GM23338 (cell line): ENCODE measurements at regions not wholly inside any gene's neighbourhood (a gene's known extent, or its start where the extent isn't known, plus 50 kb on each side); places are given as distances from the start of the nearest gene placed in this dataset.

ENCODE experiments used
- ATAC-seq: fragments of 200-7000 bp; cut with Tn5 transposase; 3 replicates; pipeline ENCODE4 v1.9.1; 2020
- DNase-seq: peaks from one replicate; pipeline ENCODE4 v3.0.0-alpha.2; 2015; ENCODE audit warnings: low spot score
- H2AFZ ChIP-seq: fragments of 200-600 bp; sonication (generic); 2 replicates; pipeline ENCODE4 v1.8.0; 2016; ENCODE audit warnings: antibody characterized with exemption, mild to moderate bottlenecking, moderate library complexity
- H3F3A ChIP-seq: fragments of 200-600 bp; sonication (generic); replicated peaks from 2 replicates; pipeline ENCODE4 v1.8.0; 2017; ENCODE audit warnings: antibody characterized with exemption, mixed run types, low read depth
- H3K27ac ChIP-seq: fragments of 200-600 bp; sonication (generic); 2 replicates; pipeline ENCODE4 v1.6.1; 2016; ENCODE audit warnings: low read depth
- H3K27me3 ChIP-seq: fragments of 200-600 bp; sonication (generic); 2 replicates; pipeline ENCODE4 v1.8.0; 2016; ENCODE audit warnings: mild to moderate bottlenecking, mixed run types, moderate library complexity; ENCODE audit not compliant: insufficient read depth
- H3K36me3 ChIP-seq: fragments of 200-600 bp; sonication (generic); 2 replicates; pipeline ENCODE4 v1.8.0; 2016; ENCODE audit warnings: mild to moderate bottlenecking; ENCODE audit not compliant: insufficient read depth
- H3K4me1 ChIP-seq: fragments of 200-600 bp; sonication (generic); 2 replicates; pipeline ENCODE4 v1.8.0; 2016; ENCODE audit warnings: mild to moderate bottlenecking, moderate library complexity; ENCODE audit not compliant: insufficient read depth
- H3K4me2 ChIP-seq: fragments of 200-600 bp; sonication (generic); 2 replicates; pipeline ENCODE4 v1.7.1; 2017; ENCODE audit warnings: mixed run types
- H3K4me3 ChIP-seq: fragments of 200-600 bp; sonication (generic); 2 replicates; pipeline ENCODE4 v1.6.1; 2016; ENCODE audit warnings: mixed run types
- H3K79me2 ChIP-seq: fragments of 200-600 bp; sonication (generic); replicated peaks from 2 replicates; pipeline ENCODE4 v1.8.0; 2017; ENCODE audit warnings: mild to moderate bottlenecking; ENCODE audit not compliant: insufficient read depth
- H3K9me2 ChIP-seq: fragments of 200-600 bp; sonication (generic); 2 replicates; pipeline ENCODE4 v1.8.0; 2017; ENCODE audit not compliant: insufficient read depth
- H4K20me1 ChIP-seq: fragments of 200-600 bp; sonication (generic); replicated peaks from 2 replicates; pipeline ENCODE4 v1.8.0; 2017; ENCODE audit warnings: mild to moderate bottlenecking; ENCODE audit not compliant: insufficient read depth
- H3K27ac Mint-ChIP-seq: 2 replicates; pipeline ENCODE4 v1.8.0; 2020; ENCODE audit warnings: inconsistent platforms, mild to moderate bottlenecking, moderate library complexity, mixed read lengths
- H3K27me3 Mint-ChIP-seq: 3 replicates; pipeline ENCODE4 v1.8.0; 2022; ENCODE audit warnings: low read depth, mild to moderate bottlenecking, moderate library complexity, mixed read lengths, inconsistent platforms; ENCODE audit not compliant: insufficient read depth, poor library complexity
- H3K36me3 Mint-ChIP-seq: 3 replicates; pipeline ENCODE4 v1.8.0; 2021; ENCODE audit warnings: low read depth, mild to moderate bottlenecking, inconsistent platforms, moderate library complexity, mixed read lengths
- H3K4me1 Mint-ChIP-seq: 3 replicates; pipeline ENCODE4 v1.8.0; 2020; ENCODE audit warnings: mild to moderate bottlenecking, inconsistent platforms, mixed read lengths
- H3K4me3 Mint-ChIP-seq: 3 replicates; pipeline ENCODE4 v1.8.0; 2021; ENCODE audit warnings: moderate library complexity, mild to moderate bottlenecking, inconsistent platforms, mixed read lengths
- H3K9me3 Mint-ChIP-seq: 3 replicates; pipeline ENCODE4 v1.8.0; 2020; ENCODE audit warnings: moderate library complexity, mild to moderate bottlenecking, inconsistent platforms, mixed read lengths
- CREB1 ChIP-seq: fragments of 250-450 bp; sonication (Bioruptor Pico); IDR thresholded peaks from 2 replicates; pipeline ENCODE4 v1.5.0; 2020; ENCODE audit warnings: low read depth, mild to moderate bottlenecking, moderate library complexity
- NANOG ChIP-seq: IDR thresholded peaks from 2 replicates; pipeline ENCODE4 v1.6.1; 2016; ENCODE audit warnings: antibody characterized with exemption, borderline replicate concordance
- ZNF114 ChIP-seq: fragments of 250-450 bp; sonication (Bioruptor Pico); IDR thresholded peaks from 2 replicates; pipeline ENCODE4 v1.5.0; 2020; ENCODE audit warnings: mild to moderate bottlenecking, moderate library complexity
- ZNF331 ChIP-seq: fragments of 250-450 bp; sonication (Bioruptor Pico); IDR thresholded peaks from 2 replicates; pipeline ENCODE4 v1.5.0; 2020; ENCODE audit warnings: low read depth, mild to moderate bottlenecking, moderate library complexity
- TF ChIP-seq, protein P1 (sequence below): IDR thresholded peaks from 2 replicates; pipeline ENCODE4 v1.6.1; 2016; ENCODE audit warnings: antibody characterized with exemption
- TF ChIP-seq, protein P2 (sequence below): IDR thresholded peaks from one replicate; pipeline ENCODE4 v1.6.1; 2018; ENCODE audit warnings: antibody characterized with exemption; ENCODE audit not compliant: unreplicated experiment

GRCh38 chr18:29226213-29226612 is 1049.3 kb upstream of the CDH2 start:
- peaks cover 16% of the 10 kb centered on the region; the same call in 2 of the 3 replicates for H3K36me3 Mint-ChIP-seq
- Histone ChIP-seq H3K4me1 (peaks cover 3% of the 10 kb centered on the region; the same call in 1 of the 2 replicates), H4K20me1 (no peaks in the 10 kb centered on the region), H3F3A (no peaks in the 10 kb centered on the region), H3K9me2 (no peaks in the 10 kb centered on the region), H3K36me3 (no peaks in the 10 kb centered on the region), H3K27me3 (no peaks in the 10 kb centered on the region), H3K4me2 (no peak overlapping the region), H3K27ac (no peak overlapping the region), H3K4me3 (no peak overlapping the region), H3K79me2 (no peaks in the 10 kb centered on the region), H2AFZ (no peak overlapping the region)
- DNase-seq (no peak), ATAC-seq (no peak)
- peaks cover 10% of the 10 kb centered on the region; the same call in 2 of the 3 replicates for H3K4me1 Mint-ChIP-seq
- no peak overlapping the region for H3K4me3 Mint-ChIP-seq
- TF ChIP-seq, protein P1, sequence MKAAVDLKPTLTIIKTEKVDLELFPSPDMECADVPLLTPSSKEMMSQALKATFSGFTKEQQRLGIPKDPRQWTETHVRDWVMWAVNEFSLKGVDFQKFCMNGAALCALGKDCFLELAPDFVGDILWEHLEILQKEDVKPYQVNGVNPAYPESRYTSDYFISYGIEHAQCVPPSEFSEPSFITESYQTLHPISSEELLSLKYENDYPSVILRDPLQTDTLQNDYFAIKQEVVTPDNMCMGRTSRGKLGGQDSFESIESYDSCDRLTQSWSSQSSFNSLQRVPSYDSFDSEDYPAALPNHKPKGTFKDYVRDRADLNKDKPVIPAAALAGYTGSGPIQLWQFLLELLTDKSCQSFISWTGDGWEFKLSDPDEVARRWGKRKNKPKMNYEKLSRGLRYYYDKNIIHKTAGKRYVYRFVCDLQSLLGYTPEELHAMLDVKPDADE = no peak
- H3K27me3 Mint-ChIP-seq = peaks cover 4% of the 10 kb centered on the region
- peaks cover 7% of the 10 kb centered on the region; the same call in 1 of the 3 replicates for H3K9me3 Mint-ChIP-seq
- H3K27ac Mint-ChIP-seq = no peak overlapping the region

DNA sequence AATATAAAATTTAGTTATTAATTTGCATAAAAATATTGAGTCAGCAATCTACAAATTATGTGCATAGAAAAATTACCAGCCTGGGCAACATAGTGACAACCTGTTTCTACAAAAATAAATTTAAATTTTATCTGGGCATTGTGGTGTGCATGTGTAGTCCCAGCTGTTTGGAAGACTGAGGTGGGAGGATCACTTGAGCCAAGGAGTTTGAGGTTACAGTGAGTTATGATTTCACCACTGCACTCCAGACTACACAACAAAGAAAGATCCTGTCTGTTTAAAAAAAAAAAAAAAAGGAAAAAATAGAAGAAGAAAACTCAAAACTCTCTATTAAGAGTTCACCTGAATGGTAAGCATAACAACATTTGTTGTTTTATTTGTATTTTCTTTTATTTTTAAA is 1048.4 kb upstream of the CDH2 start:
- Histone ChIP-seq H3K9me2 (no peaks in the 10 kb centered on the region), H3K27me3 (no peaks in the 10 kb centered on the region), H3K4me2 (no peak overlapping the region), H4K20me1 (no peaks in the 10 kb centered on the region), H3K79me2 (no peaks in the 10 kb centered on the region), H3K27ac (no peak overlapping the region), H2AFZ (no peak overlapping the region), H3F3A (no peaks in the 10 kb centered on the region), H3K4me3 (no peak overlapping the region), H3K4me1 (peaks cover 3% of the 10 kb centered on the region; the same call in 1 of the 2 replicates), H3K36me3 (no peaks in the 10 kb centered on the region)
- Mint-ChIP-seq H3K4me1 (peaks cover 10% of the 10 kb centered on the region; the same call in 2 of the 3 replicates), H3K27me3 (peaks cover 4% of the 10 kb centered on the region), H3K4me3 (no peak overlapping the region), H3K36me3 (peaks cover 13% of the 10 kb centered on the region; the same call in 2 of the 3 replicates), H3K27ac (no peak overlapping the region), H3K9me3 (peaks cover 6% of the 10 kb centered on the region; the same call in 2 of the 3 replicates)
- TF ChIP-seq ZNF114 (CRISPR knock-in tag) (no peak), CREB1 (CRISPR knock-in tag) (no peak), ZNF331 (CRISPR knock-in tag) (no peak), NANOG (no peak)
- TF ChIP-seq, protein P2, sequence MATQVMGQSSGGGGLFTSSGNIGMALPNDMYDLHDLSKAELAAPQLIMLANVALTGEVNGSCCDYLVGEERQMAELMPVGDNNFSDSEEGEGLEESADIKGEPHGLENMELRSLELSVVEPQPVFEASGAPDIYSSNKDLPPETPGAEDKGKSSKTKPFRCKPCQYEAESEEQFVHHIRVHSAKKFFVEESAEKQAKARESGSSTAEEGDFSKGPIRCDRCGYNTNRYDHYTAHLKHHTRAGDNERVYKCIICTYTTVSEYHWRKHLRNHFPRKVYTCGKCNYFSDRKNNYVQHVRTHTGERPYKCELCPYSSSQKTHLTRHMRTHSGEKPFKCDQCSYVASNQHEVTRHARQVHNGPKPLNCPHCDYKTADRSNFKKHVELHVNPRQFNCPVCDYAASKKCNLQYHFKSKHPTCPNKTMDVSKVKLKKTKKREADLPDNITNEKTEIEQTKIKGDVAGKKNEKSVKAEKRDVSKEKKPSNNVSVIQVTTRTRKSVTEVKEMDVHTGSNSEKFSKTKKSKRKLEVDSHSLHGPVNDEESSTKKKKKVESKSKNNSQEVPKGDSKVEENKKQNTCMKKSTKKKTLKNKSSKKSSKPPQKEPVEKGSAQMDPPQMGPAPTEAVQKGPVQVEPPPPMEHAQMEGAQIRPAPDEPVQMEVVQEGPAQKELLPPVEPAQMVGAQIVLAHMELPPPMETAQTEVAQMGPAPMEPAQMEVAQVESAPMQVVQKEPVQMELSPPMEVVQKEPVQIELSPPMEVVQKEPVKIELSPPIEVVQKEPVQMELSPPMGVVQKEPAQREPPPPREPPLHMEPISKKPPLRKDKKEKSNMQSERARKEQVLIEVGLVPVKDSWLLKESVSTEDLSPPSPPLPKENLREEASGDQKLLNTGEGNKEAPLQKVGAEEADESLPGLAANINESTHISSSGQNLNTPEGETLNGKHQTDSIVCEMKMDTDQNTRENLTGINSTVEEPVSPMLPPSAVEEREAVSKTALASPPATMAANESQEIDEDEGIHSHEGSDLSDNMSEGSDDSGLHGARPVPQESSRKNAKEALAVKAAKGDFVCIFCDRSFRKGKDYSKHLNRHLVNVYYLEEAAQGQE = no peak
- TF ChIP-seq, protein P1 = no peak
- DNase-seq = no peak
- no peak for ATAC-seq
